Lower leg skin (tissue), 4 donors: ENCODE measurements at regions not wholly inside any gene's neighbourhood (a gene's known extent, or its start where the extent isn't known, plus 50 kb on each side); places are given as distances from the start of the nearest gene placed in this dataset.

Experiments
- DNase-seq, 2 donors: peaks; one replicate each; pipeline ENCODE4 v3.0.0-alpha.2; 2019; ENCODE audit warnings: low spot score in 2 of 2
- H3K4me3 ChIP-seq: fragments of 200-600 bp; sonication (generic); 2 replicates; pipeline ENCODE4 v1.5.1; 2017; ENCODE audit warnings: mild to moderate bottlenecking, low read depth; ENCODE audit not compliant: poor library complexity, severe bottlenecking
- POLR2A ChIP-seq, 2 donors: fragments of 450-650 bp; IDR thresholded peaks; one replicate each; pipeline ENCODE4 v1.6.1; 2016 to 2017; ENCODE audit warnings: antibody characterized with exemption in 2 of 2, mild to moderate bottlenecking in 1 of 2, moderate library complexity in 1 of 2
- WGBS, 2 donors: methylation state at CpG; one replicate each; pipeline ENCODE4 v1.1.5; 2018; 5-methylcytosine and 5-hydroxymethylcytosine counted together
- intact Hi-C: fragments of 100-400 bp; cut with DNase I; formaldehyde crosslinking; loops from one replicate; pipeline ENCODE4 v1.15.0; 2023; ENCODE audit warnings: low total_unique reads
- TF ChIP-seq, protein P1 (sequence below), 3 donors: fragments of 450-650 bp; IDR thresholded peaks; one replicate each; pipeline ENCODE4 v1.5.1; 2016; ENCODE audit warnings: antibody characterized with exemption in 3 of 3, mild to moderate bottlenecking in 3 of 3, moderate library complexity in 2 of 3

- 69 to 70% methylated on average over 8 of the region's 8 CpGs for WGBS, 2 donors
- DNase-seq: no peak
- H3K4me3 ChIP-seq: no peak overlapping the region
- no peak for TF ChIP-seq POLR2A (IDR thresholded peaks at IDR 0.05)
- TF ChIP-seq, protein P1, sequence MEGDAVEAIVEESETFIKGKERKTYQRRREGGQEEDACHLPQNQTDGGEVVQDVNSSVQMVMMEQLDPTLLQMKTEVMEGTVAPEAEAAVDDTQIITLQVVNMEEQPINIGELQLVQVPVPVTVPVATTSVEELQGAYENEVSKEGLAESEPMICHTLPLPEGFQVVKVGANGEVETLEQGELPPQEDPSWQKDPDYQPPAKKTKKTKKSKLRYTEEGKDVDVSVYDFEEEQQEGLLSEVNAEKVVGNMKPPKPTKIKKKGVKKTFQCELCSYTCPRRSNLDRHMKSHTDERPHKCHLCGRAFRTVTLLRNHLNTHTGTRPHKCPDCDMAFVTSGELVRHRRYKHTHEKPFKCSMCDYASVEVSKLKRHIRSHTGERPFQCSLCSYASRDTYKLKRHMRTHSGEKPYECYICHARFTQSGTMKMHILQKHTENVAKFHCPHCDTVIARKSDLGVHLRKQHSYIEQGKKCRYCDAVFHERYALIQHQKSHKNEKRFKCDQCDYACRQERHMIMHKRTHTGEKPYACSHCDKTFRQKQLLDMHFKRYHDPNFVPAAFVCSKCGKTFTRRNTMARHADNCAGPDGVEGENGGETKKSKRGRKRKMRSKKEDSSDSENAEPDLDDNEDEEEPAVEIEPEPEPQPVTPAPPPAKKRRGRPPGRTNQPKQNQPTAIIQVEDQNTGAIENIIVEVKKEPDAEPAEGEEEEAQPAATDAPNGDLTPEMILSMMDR (IDR thresholded peaks at IDR 0.05): no peak
- intact Hi-C loops: no loop called here
Observed at GRCh38 chr5:88394536-88395175, 126.0 kb upstream of the TMEM161B start.

DNA sequence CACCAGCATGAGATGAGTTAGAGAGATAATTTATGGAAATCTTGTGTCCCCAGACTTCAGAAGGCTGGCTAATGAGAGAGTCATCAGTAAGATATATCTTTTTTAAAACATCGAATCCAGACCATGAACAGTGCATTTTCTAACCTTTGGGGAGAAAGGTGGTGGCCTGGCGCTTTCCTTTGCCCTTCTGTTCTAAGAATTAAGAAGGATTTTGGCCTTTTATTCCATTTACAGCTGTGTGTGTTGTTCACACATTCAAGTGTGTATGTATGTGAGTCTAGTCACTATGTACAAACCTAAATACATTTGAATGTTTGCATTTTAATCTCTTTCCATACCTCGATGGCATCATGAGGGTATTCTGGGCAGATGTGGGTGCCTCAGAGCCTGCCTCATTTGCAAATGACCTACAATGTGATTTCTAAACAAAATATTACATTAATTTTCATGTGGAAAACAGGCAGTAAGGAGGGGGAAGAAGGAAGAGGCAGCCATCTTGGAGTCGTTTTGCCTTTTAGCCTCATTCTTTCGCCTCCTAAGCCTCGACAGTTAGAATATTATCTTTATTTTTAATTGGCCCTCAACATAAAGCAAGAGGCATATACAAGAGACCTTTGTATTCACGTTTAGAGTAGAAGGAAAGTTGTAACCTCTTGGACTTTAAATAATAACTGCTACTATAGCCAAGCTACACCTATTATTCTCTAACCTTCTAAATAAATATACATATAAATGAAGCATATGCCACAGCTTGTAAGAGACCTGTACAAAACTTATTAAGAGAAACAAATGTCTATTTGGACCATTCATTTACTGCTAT lies 125.3 kb upstream of the TMEM161B start:
- no peak overlapping the region for H3K4me3 ChIP-seq
- TF ChIP-seq POLR2A (IDR thresholded peaks at IDR 0.05): no peak
- TF ChIP-seq, protein P1 (IDR thresholded peaks at IDR 0.05): no peak
- WGBS, 2 donors: 68 to 72% methylated on average over 7 of the region's 7 CpGs
- intact Hi-C loops: no loop called here
- DNase-seq: no peak

DNA sequence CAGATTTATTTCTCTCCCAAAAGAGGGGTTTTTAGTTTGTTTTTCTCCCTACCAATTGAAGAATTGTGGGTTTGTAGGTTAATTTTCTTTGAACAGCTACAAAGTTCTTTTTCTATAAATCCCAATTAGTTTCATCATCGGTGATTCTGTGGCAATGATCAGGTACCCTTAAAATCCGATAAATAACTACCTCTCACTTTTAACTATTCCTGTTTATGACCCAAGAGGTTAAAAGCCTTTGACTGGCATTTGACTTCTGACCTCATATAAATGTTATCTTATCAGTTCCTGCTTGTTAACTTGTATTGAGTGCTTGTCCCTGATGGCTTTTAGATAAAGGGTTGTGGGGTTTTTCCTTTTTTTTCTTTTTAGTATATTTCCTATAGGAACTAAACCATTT lies 124.4 kb upstream of the TMEM161B start:
- TF ChIP-seq POLR2A (IDR thresholded peaks at IDR 0.05): no peak
- TF ChIP-seq, protein P1 (IDR thresholded peaks at IDR 0.05): no peak
- 48 to 56% methylated on average over 2 of the region's 2 CpGs for WGBS, 2 donors
- intact Hi-C loops: no loop called here
- H3K4me3 ChIP-seq: no peak overlapping the region
- no peak for DNase-seq

GRCh38 chr5:88391991-88392390 lies 123.3 kb upstream of the TMEM161B start:
- no peak for DNase-seq
- 46 to 47% methylated on average over 3 of the region's 3 CpGs for WGBS, 2 donors
- intact Hi-C loops: no loop called here
- TF ChIP-seq, protein P1 (IDR thresholded peaks at IDR 0.05): no peak
- TF ChIP-seq POLR2A (IDR thresholded peaks at IDR 0.05): no peak
- no peak overlapping the region for H3K4me3 ChIP-seq

DNA sequence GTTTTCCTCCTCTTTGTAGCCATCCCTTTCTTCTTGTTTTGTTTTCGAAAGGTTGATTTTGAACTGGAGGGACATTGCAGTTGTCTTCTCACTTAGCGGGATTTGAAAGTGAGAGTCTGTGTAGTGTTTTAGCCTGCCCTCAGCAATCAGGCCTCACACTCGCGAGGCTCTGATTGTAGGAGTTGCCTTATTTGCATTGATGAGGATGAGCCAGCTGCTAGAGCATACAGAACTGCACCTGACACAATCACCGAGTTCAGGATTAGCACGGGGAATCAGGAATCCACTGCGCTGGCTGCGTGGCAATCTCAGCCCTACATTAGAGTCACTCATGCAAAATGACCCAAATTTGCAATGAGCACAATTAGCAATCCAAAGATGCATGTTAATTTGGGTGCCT lies 122.5 kb upstream of the TMEM161B start:
- 72 to 82% methylated on average over 8 of the region's 8 CpGs for WGBS, 2 donors

More for the DNA sequence above, 122.5 kb upstream of the TMEM161B start:
- TF ChIP-seq POLR2A (IDR thresholded peaks at IDR 0.05): no peak
- TF ChIP-seq, protein P1 (IDR thresholded peaks at IDR 0.05): no peak
- H3K4me3 ChIP-seq: no peak overlapping the region
- no peak for DNase-seq
- intact Hi-C loops: no loop called here
